ENCODE measurements at regions not wholly inside any gene's neighbourhood (a gene's known extent, or its start where the extent isn't known, plus 50 kb on each side); places are given as distances from the start of the nearest gene placed in this dataset.
A peak's percentile ranks its signal among the peaks of the same experiment; 100 is the strongest.

DNA sequence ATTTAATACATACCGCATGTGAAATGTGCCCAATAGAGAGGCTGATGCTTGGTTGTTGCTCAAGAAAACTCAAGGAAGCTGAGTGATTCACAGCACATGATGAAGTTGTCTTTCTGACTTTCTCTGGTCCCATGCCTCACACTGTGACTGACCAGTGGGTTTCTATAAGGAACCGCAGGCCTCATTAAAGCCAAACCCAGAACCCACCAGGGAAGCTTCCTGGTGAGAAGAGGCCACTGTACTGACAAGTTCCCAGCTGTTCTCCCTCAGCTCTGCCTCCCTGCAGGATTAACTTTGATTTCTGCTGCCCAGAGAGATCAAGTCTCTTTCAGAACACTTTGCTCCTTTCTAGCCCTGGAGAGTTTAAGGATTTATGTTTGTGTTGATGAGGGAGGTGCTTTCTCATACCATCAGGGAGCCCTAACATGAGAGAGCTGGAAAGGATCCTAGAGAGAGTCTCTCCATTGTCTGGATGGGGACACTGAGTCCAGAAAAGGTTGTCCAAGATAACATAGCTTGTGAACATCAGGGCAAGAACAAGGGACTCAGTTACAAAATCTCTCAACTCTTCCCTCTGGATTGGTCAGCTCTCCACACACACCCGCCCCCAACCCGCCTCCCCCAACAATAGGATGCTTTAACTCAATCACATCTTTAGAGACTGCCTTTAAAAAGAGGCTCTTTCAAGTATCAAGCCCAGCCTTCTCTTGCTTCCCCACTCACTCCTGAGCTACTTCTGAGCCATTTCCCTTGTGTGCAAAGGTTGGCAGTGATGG lies 303.2 kb upstream of the TLE3 start:
- H3K27me3 Mint-ChIP-seq (ENCODE audit: low read depth) = peaks cover 6% of the 10 kb centered on the region
- H3K36me3 Mint-ChIP-seq = no peaks in the 10 kb centered on the region
- H3K4me1 Mint-ChIP-seq = peaks cover 15% of the 10 kb centered on the region
- no peak overlapping the region for H3K4me3 Mint-ChIP-seq
- no peak overlapping the region for H3K27ac Mint-ChIP-seq
- peaks cover 8% of the 10 kb centered on the region for H3K9me3 Mint-ChIP-seq
- TF ChIP-seq, protein P1, sequence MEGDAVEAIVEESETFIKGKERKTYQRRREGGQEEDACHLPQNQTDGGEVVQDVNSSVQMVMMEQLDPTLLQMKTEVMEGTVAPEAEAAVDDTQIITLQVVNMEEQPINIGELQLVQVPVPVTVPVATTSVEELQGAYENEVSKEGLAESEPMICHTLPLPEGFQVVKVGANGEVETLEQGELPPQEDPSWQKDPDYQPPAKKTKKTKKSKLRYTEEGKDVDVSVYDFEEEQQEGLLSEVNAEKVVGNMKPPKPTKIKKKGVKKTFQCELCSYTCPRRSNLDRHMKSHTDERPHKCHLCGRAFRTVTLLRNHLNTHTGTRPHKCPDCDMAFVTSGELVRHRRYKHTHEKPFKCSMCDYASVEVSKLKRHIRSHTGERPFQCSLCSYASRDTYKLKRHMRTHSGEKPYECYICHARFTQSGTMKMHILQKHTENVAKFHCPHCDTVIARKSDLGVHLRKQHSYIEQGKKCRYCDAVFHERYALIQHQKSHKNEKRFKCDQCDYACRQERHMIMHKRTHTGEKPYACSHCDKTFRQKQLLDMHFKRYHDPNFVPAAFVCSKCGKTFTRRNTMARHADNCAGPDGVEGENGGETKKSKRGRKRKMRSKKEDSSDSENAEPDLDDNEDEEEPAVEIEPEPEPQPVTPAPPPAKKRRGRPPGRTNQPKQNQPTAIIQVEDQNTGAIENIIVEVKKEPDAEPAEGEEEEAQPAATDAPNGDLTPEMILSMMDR (IDR thresholded peaks at IDR 0.05; ENCODE audit: unreplicated experiment) = no peak
- DNase-seq (ENCODE audit: low spot score in 2 of 2, unreplicated experiment in 2 of 2) = no peak

DNA sequence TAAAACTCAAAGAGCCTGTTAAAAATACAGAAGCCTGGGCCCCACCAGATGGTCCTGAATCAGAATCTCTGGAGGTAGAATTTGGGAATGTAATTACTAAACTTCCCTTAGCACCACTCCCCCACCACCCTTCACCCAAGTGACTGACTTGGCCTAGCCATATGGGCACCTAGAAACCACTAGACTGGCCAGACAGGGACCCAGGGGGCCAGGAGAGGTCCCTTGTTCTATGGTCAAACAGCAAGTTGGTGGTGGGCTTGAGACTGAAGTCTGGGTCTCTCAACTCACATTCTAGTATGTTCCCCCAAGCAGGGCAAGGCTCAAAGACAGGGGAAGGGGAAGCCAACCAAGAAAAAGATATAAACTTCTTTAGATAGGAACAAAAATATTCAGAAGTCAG lies 301.5 kb upstream of the TLE3 start:
- Mint-ChIP-seq H3K4me1 (peaks cover 20% of the 10 kb centered on the region), H3K27me3 (ENCODE audit: low read depth) (peaks cover 11% of the 10 kb centered on the region), H3K4me3 (no peak overlapping the region), H3K27ac (no peak overlapping the region), H3K9me3 (peaks cover under 1% of the 10 kb centered on the region), H3K36me3 (no peaks in the 10 kb centered on the region)
- no peak for DNase-seq (ENCODE audit: low spot score in 2 of 2, unreplicated experiment in 2 of 2)
- TF ChIP-seq, protein P1 (IDR thresholded peaks at IDR 0.05; ENCODE audit: unreplicated experiment) = no peak

DNA sequence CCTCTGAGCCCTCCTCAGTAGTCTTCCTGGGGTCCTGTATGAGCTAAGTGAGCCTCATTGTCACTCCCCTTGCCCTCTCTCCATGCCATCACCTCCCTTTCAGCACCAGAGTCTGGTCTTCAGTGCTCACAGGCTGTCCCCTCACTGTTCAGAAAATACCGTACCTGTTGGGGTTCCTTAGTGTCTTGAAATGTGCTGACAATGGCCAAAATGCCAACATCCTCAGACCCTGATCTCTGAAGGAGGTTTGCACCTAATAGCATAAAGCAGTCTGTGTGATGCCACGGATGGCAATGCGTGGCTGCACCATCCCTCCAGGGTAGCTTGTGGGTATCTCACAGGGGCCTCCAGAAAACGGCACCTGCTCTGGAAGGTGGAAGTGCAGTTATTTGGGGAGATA lies 301.0 kb upstream of the TLE3 start:
- H3K4me1 Mint-ChIP-seq = peaks cover 20% of the 10 kb centered on the region
- no peaks in the 10 kb centered on the region for H3K9me3 Mint-ChIP-seq
- peaks cover 11% of the 10 kb centered on the region for H3K27me3 Mint-ChIP-seq (ENCODE audit: low read depth)
- no peak overlapping the region for H3K27ac Mint-ChIP-seq
- TF ChIP-seq, protein P1 (IDR thresholded peaks at IDR 0.05; ENCODE audit: unreplicated experiment) = no peak
- no peak overlapping the region for H3K4me3 Mint-ChIP-seq
- no peak for DNase-seq (ENCODE audit: low spot score in 2 of 2, unreplicated experiment in 2 of 2)
- H3K36me3 Mint-ChIP-seq = no peaks in the 10 kb centered on the region

DNA sequence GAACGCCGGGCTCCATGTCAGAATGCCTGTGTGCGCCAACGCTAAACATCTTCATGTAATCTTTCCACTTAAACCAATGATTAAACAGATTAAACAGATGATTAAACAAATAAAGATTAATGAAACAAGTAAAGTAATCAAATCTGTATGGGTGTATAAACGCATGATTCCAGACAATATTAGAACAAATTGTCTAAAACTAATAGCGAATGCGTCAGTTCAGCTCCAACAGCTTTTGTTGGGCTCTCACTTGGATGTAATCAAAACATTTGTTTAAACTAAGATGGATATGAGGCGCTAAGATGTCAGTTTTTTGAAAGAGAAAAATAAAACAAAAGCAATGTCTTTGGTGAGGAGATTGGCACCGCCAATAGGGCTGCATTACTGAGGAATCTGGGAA lies 299.1 kb upstream of the TLE3 start:
- Mint-ChIP-seq H3K4me1 (peaks cover 20% of the 10 kb centered on the region), H3K27ac (no peak overlapping the region), H3K36me3 (no peaks in the 10 kb centered on the region), H3K9me3 (no peaks in the 10 kb centered on the region), H3K4me3 (no peak overlapping the region), H3K27me3 (ENCODE audit: low read depth) (peaks cover 11% of the 10 kb centered on the region)
- DNase-seq (ENCODE audit: low spot score in 2 of 2, unreplicated experiment in 2 of 2) = no peak
- TF ChIP-seq, protein P1 (IDR thresholded peaks at IDR 0.05; ENCODE audit: unreplicated experiment) = no peak

DNA sequence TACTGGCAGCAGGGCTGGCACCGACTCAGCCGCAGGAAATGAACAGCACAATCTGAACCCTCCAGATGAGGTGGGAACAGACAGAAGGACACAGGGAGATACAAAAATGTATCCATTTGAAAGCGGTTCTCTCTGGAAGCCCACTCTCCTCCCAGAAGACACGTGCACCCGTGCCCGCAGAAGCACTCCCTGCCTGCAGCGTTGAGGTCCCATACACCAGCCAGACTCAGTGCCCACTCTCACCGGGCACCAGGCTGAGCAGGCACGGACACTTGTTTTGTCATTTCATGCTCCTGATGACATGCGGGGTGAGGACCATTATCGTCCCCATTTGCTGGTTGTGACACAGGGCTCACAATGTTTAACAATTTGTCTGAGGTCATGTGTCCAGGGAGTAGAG lies 297.4 kb upstream of the TLE3 start:
- Mint-ChIP-seq H3K4me3 (no peak overlapping the region), H3K36me3 (no peaks in the 10 kb centered on the region), H3K27me3 (ENCODE audit: low read depth) (peaks cover 7% of the 10 kb centered on the region), H3K27ac (no peak overlapping the region), H3K9me3 (peaks cover 8% of the 10 kb centered on the region), H3K4me1 (peaks cover 20% of the 10 kb centered on the region)
- peak in 1 of 2 experiments; percentile 34 for DNase-seq (ENCODE audit: low spot score in 2 of 2, unreplicated experiment in 2 of 2)
- TF ChIP-seq, protein P1 (IDR thresholded peaks at IDR 0.05; ENCODE audit: unreplicated experiment) = no peak
